ENCODE measurements at regions not wholly inside any gene's neighbourhood (a gene's known extent, or its start where the extent isn't known, plus 50 kb on each side); places are given as distances from the start of the nearest gene placed in this dataset.
"Not testable (repeated sequence)": the region's sequence is repeated elsewhere in the genome, so short reads cannot be mapped to it uniquely, and the experiment has no call there.

DNA sequence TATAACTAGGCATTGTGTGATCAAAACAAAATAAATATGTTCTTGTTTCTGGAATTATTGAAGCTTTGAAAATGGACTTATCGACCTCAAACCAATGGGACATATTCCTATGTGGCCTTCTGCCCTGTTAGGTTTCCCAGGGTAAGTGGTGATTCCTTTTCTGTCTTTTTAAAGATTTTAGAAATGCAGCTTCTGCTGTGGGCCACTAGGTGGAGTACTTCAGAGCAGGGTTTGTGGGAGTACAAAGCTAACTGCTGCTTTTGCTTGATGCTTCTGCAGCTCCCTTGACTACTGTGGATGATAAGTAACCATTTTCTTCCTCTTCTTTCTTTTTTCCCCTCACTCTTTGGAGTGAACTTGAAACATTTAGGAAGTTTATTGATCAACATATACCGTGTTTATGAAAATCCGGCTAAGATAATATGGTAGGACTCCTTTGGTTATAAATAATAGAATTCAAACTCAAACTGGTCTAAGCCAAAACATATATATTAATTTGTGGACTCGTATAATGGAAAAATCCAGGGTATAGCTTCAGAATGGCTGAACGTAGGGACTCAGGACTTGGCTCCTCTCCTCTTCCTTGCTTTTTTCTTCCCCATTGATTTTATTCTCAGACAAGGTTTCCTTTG lies 1737.7 kb upstream of the DEFB115 start:
- H3K27ac ChIP-seq (ENCODE audit: low read length); H3K27me3 ChIP-seq (ENCODE audit: control insufficient read depth, insufficient read depth, low read length); POLR2A ChIA-PET; CTCF ChIA-PET; H3K36me3 ChIP-seq (ENCODE audit: control insufficient read depth, insufficient read depth, low read length); intact Hi-C loops (cut with micrococcal nuclease; ENCODE audit: unreplicated experiment); H3K4me3 ChIP-seq (ENCODE audit: low read depth in 2 of 2, low read length in 2 of 2); ATAC-seq; BruUV-seq (replicated peaks); DNase-seq (ENCODE audit: low read depth, low spot score); in situ Hi-C loops (cut with HindIII; ENCODE audit: low pct_unique_long_range_greater_than_20kb, low sequenced_read_pairs); H3K9me3 ChIP-seq (ENCODE audit: control insufficient read depth, insufficient read depth, low read depth, low read length); H3K4me1 ChIP-seq (ENCODE audit: control insufficient read depth, insufficient read depth, low read length): not testable (repeated sequence)
- TF ChIP-seq, protein P1, sequence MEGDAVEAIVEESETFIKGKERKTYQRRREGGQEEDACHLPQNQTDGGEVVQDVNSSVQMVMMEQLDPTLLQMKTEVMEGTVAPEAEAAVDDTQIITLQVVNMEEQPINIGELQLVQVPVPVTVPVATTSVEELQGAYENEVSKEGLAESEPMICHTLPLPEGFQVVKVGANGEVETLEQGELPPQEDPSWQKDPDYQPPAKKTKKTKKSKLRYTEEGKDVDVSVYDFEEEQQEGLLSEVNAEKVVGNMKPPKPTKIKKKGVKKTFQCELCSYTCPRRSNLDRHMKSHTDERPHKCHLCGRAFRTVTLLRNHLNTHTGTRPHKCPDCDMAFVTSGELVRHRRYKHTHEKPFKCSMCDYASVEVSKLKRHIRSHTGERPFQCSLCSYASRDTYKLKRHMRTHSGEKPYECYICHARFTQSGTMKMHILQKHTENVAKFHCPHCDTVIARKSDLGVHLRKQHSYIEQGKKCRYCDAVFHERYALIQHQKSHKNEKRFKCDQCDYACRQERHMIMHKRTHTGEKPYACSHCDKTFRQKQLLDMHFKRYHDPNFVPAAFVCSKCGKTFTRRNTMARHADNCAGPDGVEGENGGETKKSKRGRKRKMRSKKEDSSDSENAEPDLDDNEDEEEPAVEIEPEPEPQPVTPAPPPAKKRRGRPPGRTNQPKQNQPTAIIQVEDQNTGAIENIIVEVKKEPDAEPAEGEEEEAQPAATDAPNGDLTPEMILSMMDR (IDR thresholded peaks at IDR 0.05), result peak; percentile 93

DNA sequence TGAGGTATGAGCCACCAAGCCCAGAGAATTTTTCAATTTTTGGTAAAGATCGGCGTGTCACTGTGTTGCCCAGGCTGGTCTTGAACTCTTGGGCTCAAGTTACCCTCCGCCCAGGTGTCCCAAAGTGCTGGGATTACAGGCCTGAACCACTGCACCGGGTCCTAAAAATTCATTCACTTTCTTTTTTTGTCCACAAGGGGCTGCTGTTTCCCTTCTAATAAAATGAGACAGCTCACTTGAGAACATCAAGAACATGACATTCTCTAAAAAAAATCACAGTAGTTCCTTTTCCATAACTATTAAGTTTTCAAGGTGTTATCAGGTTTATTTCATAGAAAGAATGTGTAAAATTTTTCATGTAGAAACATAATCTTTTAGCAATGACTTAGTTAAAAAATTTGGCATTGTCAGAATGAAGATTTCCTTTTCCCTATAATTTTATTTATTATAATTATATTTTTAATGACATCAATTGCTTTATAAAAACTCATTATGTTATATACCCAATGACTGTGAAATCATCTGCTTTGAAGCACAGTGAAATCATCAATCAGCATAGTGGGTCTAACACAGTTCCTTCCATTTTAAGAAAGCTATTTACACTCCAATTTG lies 1723.8 kb upstream of the DEFB115 start:
- POLR2A ChIA-PET; H3K27me3 ChIP-seq (ENCODE audit: control insufficient read depth, insufficient read depth, low read length); in situ Hi-C loops (cut with HindIII; ENCODE audit: low pct_unique_long_range_greater_than_20kb, low sequenced_read_pairs); H3K4me3 ChIP-seq (ENCODE audit: low read depth in 2 of 2, low read length in 2 of 2); H3K4me1 ChIP-seq (ENCODE audit: control insufficient read depth, insufficient read depth, low read length); H3K27ac ChIP-seq (ENCODE audit: low read length); H3K9me3 ChIP-seq (ENCODE audit: control insufficient read depth, insufficient read depth, low read depth, low read length); H3K36me3 ChIP-seq (ENCODE audit: control insufficient read depth, insufficient read depth, low read length); BruUV-seq (replicated peaks); ATAC-seq: not testable (repeated sequence)
- CTCF ChIA-PET, result interaction anchor here (0.7 to 1.0 kb wide), 2 partner anchors 36 to 1726 kb away, joined by 3 to 4 read pairs; no protein-coding TSS in a partner anchor
- peak; percentile 36 for DNase-seq (ENCODE audit: low read depth, low spot score)
- TF ChIP-seq, protein P1 (IDR thresholded peaks at IDR 0.05), result peak; percentile 82
- intact Hi-C loops (cut with micrococcal nuclease; ENCODE audit: unreplicated experiment), result loop anchor here (5.0 kb wide), 1 partner anchor 234 kb away; no protein-coding TSS in a partner anchor

DNA sequence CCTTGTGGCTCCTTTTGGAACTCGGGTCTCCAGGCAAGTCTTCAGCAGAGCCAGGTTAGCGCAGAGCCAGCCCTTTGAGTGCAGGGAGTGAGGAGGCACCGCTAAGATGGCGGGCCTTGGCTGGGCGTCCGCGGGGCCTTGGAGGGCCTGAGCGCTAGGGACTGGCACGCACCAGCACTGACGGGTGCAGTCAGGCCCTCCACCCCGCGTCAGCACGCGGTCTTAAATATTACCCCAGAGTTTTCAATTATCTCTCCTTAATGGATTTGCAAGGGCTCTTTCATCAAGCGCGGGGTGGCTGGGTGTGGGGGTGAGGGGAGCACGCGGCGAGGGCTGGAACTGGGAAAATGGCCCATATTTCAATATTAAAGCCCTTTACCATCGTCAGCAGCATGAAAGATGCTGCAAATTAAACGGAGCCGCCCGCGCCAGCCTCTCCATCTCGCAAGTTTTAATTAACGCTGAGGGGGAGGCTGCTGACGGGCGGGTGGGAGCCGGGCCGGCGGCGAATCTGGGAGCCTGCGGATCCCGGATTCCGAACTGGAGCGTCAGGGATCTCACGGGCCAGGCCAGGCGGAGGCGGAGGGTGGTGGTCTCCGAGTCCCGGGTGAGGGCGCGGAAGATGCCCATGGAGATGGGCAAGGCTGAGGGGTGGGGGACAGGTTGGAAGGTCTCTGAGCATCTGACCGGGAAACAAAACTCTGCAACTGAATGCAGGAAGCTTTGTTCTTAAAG lies 1690.4 kb upstream of the DEFB115 start:
- H3K27ac ChIP-seq (ENCODE audit: low read length); H3K4me1 ChIP-seq (ENCODE audit: control insufficient read depth, insufficient read depth, low read length); H3K4me3 ChIP-seq (ENCODE audit: low read depth in 2 of 2, low read length in 2 of 2); H3K27me3 ChIP-seq (ENCODE audit: control insufficient read depth, insufficient read depth, low read length); intact Hi-C loops (cut with micrococcal nuclease; ENCODE audit: unreplicated experiment); H3K36me3 ChIP-seq (ENCODE audit: control insufficient read depth, insufficient read depth, low read length); BruUV-seq (replicated peaks); CTCF ChIA-PET; POLR2A ChIA-PET; ATAC-seq; in situ Hi-C loops (cut with HindIII; ENCODE audit: low pct_unique_long_range_greater_than_20kb, low sequenced_read_pairs); DNase-seq (ENCODE audit: low read depth, low spot score); H3K9me3 ChIP-seq (ENCODE audit: control insufficient read depth, insufficient read depth, low read depth, low read length): not testable (repeated sequence)

DNA sequence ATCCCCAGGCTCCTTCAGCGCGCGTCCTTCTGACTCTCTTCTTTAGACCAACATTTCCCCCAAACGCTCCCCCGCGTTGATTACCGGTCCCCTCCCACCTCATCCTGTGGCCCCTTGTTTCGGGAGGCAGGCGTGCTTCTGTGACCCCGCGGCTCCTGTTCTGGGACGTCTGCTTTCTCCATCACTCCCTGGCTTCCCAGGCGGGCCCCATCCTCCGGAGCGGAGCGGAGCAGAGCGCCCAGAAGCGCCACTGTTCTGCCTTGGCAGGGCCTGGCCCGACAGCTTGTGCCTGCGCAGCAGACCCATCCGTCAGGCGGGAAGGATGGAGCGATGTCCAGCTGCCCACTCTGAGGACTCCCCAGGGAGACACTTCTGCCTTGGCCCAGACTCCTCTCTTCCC lies 1689.8 kb upstream of the DEFB115 start:
- ATAC-seq; DNase-seq (ENCODE audit: low read depth, low spot score); H3K36me3 ChIP-seq (ENCODE audit: control insufficient read depth, insufficient read depth, low read length); H3K27ac ChIP-seq (ENCODE audit: low read length); intact Hi-C loops (cut with micrococcal nuclease; ENCODE audit: unreplicated experiment); CTCF ChIA-PET; H3K9me3 ChIP-seq (ENCODE audit: control insufficient read depth, insufficient read depth, low read depth, low read length); POLR2A ChIA-PET; in situ Hi-C loops (cut with HindIII; ENCODE audit: low pct_unique_long_range_greater_than_20kb, low sequenced_read_pairs); H3K4me1 ChIP-seq (ENCODE audit: control insufficient read depth, insufficient read depth, low read length); H3K4me3 ChIP-seq (ENCODE audit: low read depth in 2 of 2, low read length in 2 of 2); BruUV-seq (replicated peaks); H3K27me3 ChIP-seq (ENCODE audit: control insufficient read depth, insufficient read depth, low read length): not testable (repeated sequence)

DNA sequence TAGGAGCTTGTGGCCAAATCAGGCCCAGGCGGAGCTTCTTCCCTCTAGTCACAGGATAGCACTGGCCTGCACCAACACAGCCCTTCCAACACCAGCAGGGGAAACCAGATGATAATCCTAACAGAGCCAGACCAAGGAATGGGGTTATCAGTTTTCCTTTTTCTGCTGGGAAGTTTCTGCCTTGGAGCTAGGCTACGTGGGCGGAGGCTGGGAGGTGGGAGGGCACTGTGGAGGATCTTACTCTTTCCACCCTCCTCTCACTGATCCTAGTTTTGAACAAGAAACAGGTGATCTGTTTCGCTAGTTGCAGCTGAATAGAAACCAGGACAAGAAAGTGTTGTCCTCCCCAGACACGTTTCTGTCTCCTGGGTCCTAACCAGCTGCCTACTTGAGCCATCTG lies 1687.3 kb upstream of the DEFB115 start:
- H3K27ac ChIP-seq (ENCODE audit: low read length); CTCF ChIA-PET; intact Hi-C loops (cut with micrococcal nuclease; ENCODE audit: unreplicated experiment); H3K9me3 ChIP-seq (ENCODE audit: control insufficient read depth, insufficient read depth, low read depth, low read length); POLR2A ChIA-PET; H3K27me3 ChIP-seq (ENCODE audit: control insufficient read depth, insufficient read depth, low read length); DNase-seq (ENCODE audit: low read depth, low spot score); in situ Hi-C loops (cut with HindIII; ENCODE audit: low pct_unique_long_range_greater_than_20kb, low sequenced_read_pairs); H3K4me1 ChIP-seq (ENCODE audit: control insufficient read depth, insufficient read depth, low read length); BruUV-seq (replicated peaks); H3K36me3 ChIP-seq (ENCODE audit: control insufficient read depth, insufficient read depth, low read length); ATAC-seq; H3K4me3 ChIP-seq (ENCODE audit: low read depth in 2 of 2, low read length in 2 of 2): not testable (repeated sequence)

DNA sequence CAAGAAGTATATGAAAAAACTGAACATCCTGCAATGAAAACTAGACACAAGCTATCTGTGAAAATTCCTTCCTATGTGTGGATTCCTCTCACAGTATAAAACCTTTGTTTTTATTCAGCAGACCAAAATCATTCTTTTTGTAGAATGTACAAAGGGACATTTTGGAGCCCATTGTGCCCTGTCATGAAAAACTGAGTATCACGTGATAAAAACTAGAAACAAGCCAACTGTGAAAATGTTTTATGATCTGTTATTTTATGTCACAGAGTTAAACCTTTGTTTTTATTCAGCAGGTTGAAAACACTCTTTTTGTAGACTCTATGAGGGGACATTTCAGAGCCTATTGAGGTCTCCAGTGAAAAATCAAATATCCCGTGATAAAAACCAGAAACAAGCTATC lies 1667.9 kb upstream of the DEFB115 start:
- DNase-seq (ENCODE audit: low read depth, low spot score); intact Hi-C loops (cut with micrococcal nuclease; ENCODE audit: unreplicated experiment); H3K27me3 ChIP-seq (ENCODE audit: control insufficient read depth, insufficient read depth, low read length); BruUV-seq (replicated peaks); H3K4me1 ChIP-seq (ENCODE audit: control insufficient read depth, insufficient read depth, low read length); H3K4me3 ChIP-seq (ENCODE audit: low read depth in 2 of 2, low read length in 2 of 2); CTCF ChIA-PET; ATAC-seq; H3K9me3 ChIP-seq (ENCODE audit: control insufficient read depth, insufficient read depth, low read depth, low read length); in situ Hi-C loops (cut with HindIII; ENCODE audit: low pct_unique_long_range_greater_than_20kb, low sequenced_read_pairs); POLR2A ChIA-PET; H3K27ac ChIP-seq (ENCODE audit: low read length); H3K36me3 ChIP-seq (ENCODE audit: control insufficient read depth, insufficient read depth, low read length): not testable (repeated sequence)
